ENCODE measurements at regions not wholly inside any gene's neighbourhood (a gene's known extent, or its start where the extent isn't known, plus 50 kb on each side); places are given as distances from the start of the nearest gene placed in this dataset.

DNA sequence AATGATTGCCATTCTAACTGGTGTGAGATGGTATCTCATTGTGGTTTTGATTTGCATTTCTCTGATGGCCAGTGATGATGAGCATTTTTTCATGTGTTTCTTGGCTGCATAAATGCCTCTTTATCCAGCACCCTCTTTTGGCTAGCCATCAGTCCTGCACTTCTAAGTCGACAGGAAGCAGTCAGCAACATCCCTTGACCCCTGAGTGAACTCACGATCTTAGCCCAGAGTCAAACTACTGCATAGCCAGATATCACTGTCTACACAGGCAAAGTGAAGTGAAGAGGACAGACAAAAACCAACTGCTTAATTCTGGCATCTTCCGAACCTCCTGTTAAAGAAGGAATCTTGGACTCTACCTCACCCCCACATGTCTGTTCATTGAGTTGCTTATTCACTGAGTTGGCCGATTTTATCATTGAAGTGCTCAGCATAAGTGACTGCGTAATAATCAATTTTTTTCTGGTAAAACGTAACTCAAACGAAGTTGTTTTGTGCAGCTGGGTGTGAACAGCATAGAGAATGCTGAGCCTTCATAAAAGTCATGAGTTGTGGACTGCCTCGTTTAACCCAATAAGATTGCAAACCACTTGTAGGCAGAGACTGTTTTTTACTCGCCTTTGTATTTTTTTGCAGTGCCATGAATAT lies 304.2 kb downstream of the COG6 start:
- ChIA-PET POLR2A (no interaction called here), CTCF (no interaction called here)

DNA sequence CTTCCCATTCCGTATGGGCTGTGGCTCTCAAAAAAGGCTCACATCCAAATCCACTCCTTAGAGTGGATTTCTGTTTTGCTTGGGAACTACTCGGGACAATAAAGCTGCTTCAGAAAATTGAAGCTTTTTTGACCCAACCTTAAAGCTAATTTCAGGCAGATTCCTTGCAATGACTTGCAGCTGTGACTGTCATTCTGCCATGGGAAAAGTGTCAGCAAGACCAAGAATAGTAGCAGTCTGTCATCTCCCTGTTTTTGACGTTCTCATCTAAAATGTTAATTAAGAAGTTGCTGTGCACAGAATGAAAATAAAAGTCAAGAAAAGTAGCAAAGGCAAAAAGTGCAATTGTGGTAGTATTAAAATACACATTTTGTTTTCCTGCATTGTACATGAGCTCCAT lies 304.7 kb downstream of the COG6 start:
- CTCF ChIA-PET = no interaction called here

DNA sequence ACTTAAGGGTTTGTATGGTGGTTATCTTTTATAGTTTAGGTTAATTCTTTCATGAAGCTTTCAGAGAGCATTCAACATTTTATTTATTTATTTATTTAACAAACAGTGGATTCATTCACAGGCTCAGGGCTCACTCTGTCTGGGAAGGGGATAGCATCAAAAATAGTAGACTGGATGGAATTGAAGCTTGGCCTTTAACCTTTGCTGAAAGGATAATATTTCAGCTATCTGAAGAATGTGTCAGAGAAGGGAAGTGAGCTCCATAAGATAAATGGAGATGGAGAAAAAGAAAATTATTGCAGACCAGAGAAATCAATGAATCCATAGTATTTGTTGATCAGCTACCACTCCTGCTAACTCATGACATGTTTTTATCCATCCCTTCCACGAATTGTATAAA lies 305.6 kb downstream of the COG6 start:
- ChIA-PET POLR2A (no interaction called here), CTCF (no interaction called here)

More for the DNA sequence above, 304.7 kb downstream of the COG6 start:
- POLR2A ChIA-PET = no interaction called here

DNA sequence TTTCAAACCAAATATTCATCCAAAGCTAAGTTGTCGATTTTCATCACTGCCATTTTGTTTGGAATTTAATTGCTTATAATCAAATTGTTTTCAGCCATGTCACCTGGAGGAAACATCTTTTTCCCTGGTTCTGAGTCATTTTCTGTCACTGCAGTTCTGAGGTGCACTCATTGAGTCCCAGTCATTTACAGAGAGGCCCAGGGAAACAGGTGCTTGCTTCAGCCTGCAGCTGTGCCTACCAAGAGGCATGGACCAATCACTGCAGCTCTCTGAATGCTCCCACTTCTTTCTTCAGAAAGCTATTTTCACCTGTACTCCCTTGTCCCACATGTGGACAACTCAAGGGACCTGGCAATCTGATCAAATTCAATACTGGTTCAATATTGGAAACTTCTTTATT lies 308.1 kb downstream of the COG6 start:
- CTCF ChIA-PET = interaction anchor here (0.6 kb wide), 1 partner anchor 721 kb away, joined by 4 read pairs; no protein-coding TSS in a partner anchor
- POLR2A ChIA-PET = interaction anchor here (0.6 kb wide), 1 partner anchor 573 kb away, joined by 3 read pairs; no protein-coding TSS in a partner anchor

DNA sequence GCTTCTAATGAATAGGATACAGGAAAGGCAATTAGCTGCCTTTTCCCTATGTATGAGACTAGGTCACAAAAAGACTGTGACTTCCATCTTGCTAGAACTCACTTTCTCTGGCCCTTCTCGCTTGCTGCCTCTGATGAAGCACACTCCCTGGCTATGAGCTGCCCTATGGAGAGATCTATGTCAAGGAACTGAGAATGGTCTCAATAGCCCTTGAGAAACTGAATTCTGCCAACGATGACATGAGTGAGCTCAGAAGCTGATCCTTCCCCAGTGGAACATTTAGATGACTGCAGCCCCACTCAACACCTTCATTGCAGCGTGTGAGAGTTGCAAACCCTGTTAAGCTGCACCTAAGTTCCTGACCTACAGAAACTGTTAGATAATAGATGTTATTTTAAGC lies 309.8 kb downstream of the COG6 start:
- CTCF ChIA-PET = interaction anchor here (0.9 kb wide), 1 partner anchor 23 kb away, joined by 3 read pairs; no protein-coding TSS in a partner anchor
- POLR2A ChIA-PET = no interaction called here

DNA sequence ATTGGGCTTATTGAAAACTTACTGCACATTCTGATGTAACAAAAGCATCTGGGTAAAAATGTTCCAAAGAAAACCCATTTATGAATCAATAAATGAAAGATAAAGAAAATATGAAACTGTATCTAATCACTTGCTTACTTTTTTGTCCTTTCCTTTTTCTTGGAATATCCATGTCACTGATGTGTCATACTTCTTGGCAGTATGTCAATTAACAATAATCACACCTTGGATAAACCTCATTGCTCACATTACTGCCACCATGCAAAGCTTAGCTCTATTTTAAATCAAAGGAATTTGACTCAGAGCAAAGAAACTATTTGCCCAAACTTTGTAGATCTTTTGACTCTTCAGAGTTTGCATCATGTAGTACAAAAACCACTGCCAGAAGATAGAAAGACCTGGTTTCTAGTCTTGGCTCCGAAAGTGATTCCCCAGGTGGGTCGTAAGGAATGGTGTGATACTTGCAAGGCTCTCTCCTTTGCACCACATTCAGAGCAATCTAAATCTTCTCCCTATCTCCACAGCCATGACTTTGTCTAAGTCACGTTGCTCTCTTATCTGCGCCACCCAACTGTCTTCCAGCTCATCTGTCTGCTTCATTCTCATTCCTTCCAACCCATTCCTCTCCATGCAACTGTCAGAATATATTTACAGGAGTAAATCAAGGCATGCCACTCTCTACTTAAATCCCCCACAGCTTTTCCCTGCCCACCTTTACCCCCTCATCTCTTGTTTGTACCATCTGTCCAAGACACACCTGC lies 311.9 kb downstream of the COG6 start:
- POLR2A ChIA-PET = no interaction called here
- CTCF ChIA-PET = no interaction called here

DNA sequence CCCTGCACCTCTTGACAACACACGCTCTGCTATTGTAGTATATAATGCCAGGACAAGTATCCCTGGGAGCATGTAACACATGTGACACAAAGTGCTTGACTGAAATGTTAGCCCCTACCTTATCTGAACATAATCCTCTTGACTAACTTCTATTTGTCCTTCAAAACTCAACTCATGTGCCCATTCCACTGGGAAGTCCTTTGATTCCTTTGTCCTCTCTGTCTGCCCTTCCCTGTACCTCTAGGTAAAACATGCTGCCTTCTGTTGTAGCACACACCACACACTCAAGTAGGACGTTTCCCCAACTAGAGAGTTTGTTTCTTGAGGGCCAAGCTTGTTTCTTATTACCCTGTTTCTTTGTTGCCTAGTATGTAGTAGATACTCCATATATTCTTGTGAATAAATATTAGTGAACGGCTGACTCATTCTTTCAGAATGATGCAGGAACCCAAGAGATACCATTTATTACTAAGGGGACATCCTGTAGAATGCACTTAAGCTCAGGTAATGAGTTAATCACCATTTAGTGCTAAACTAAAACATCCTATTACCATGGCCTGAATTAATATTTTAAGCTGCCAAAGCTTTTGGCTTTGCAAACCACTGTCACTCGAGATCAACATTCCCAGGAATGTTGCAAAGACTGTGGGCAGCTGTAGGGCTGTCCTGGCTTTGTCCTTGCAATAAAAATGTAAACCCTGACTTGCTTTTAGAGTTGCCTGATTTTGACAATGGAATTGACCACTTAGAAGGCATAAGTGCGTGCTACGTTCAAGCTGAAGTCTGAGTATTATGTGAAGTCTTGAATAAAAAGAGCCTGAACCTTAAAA lies 313.4 kb downstream of the COG6 start:
- CTCF ChIA-PET = no interaction called here
- POLR2A ChIA-PET = no interaction called here

DNA sequence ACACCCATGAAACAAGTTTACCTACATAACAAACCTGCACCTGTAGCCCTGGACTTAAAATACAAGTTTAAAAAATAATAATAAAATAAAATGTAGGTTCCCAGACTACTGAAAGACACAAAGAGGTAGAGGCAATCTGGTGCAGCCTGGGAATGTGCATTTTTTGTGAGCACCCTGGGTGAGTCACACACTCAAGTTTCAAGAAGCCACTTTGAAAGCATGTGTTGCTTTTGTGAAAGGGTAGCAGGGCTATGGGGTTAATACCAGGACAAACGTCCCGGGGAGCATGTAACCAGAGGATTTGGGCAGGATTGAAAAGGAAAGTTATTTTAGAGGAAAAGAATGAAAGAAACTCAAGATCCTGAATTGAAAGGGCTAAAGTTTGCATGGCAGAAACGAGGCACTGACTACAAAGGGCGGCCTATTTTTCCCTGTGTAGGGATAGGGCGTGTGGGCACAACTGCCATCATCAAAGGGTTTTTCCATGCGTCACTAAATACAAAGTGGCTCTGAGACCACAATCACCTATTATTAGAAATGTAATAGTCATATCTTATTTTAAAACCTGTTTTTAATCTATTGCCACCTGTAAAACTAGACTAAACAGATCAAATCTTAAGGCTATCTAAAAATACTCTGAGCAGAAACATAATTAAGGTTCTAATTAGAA lies 314.9 kb downstream of the COG6 start:
- CTCF ChIA-PET = no interaction called here
- POLR2A ChIA-PET = no interaction called here

DNA sequence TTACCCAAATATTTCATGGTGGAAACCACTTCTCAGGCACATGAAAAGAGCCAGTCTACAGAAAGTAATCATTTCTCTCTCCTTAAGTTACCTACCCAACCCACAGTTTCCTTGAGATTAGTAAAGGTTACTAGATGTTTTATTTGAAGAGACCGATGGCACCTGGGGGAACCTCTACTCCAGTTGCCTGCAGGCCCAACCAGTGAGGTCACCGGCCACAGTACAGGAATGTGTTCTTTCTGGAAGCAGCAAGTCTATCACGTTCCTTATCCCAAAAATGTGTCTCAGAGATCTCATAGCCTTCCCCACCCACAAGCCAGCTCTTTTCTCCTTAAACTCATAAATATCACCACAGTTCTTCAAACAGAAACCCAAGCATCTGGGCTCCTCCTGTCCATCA lies 316.1 kb downstream of the COG6 start:
- ChIA-PET POLR2A (no interaction called here), CTCF (no interaction called here)

DNA sequence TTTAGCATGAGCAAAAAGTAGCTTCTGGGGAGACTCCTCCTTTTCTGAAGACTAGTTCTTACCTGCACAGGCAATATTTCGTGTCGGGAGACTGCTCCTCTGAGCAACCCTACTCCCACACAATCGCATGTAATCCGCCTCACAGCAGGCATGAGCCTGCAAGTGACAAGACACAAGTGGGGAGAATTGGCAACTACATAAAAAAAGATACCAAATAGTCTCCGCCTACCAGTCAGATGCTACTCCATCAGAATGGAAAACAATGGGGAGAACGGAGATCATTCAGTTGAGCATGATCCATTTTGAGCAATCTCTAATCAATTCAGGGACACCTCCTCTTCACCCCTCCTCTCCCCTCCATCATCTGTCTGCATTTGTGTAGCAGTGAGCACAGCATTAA lies 321.0 kb downstream of the COG6 start:
- ChIA-PET POLR2A (no interaction called here), CTCF (no interaction called here)

DNA sequence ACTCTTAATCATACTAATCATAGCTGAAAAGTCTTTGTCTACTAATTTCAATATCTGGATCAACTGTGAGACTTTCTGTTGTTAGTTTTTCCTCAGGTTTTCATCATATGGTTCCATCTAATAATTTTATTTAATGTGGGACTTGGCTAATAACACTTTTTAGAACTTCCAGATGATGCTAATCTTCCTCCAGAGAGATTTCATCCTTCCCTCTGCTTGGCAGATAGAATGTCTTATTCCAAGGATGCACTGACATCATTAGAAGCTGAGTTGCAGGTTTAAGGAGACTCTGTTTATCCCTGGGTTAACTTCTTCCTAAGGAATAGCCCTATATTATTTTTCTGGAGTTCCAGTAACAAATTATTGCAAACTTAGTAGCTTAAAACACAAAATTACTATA lies 325.6 kb downstream of the COG6 start:
- ChIA-PET CTCF (no interaction called here), POLR2A (no interaction called here)

DNA sequence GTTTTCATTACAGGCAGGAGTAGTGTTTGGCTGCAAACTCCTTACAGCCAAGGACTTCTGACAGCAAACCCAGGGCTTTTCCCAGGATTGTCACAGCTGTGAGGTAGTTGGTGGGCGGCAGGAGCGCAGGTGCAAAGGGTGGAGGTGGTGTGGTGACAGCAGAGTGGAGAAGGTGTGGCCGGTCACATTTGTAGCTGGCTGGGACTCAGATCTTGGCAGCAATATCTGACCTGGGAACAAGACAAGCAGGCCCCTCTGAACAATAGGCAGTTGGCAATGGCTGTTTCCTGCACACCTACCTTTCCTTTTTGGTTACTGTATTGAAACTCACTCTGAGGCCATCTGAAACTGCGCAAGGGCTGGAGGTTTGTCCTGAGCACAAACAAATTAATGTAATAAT lies 327.3 kb downstream of the COG6 start:
- POLR2A ChIA-PET = no interaction called here
- CTCF ChIA-PET = no interaction called here

DNA sequence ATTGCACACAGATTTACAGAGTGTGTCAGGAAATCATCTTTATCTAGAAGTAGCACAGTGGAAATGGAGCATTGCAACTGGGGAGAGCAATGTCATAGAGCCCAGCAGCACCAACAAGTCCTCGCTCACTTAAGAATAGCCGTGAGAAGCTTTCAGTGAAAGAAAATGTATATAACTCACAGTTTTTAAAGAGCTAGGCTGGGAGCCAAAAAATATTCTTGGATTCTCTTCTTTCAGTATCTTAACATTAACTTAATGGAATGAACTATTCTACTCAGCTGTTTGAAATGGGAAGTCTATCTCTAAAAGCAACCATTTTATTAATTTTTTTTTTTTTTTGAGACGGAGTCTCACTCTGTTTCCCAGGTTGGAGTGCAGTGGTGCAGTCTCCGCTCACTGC lies 329.6 kb downstream of the COG6 start:
- CTCF ChIA-PET = interaction anchor here (1.6 kb wide), 1 partner anchor 42 kb away, joined by 3 read pairs; no protein-coding TSS in a partner anchor
- POLR2A ChIA-PET = no interaction called here

DNA sequence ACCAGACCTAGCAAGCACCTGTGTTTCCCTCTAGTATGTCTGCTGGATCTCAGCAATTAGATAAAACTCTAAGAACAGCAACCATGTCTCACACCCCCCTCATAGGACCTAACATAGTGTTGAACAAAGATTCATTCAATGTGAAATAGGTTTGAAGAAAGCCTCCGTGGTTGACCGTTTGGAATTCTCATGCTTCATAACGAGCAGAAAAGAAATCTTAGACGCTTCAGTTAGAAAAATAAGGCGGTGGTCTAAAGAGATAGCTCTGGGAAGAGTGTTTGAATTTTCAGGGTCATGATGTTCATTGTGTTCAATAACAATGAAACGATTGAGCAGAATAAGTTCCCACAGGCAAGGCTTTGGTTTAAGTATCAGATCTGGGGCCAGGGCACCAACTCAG lies 332.9 kb downstream of the COG6 start:
- CTCF ChIA-PET = no interaction called here
- POLR2A ChIA-PET = no interaction called here

DNA sequence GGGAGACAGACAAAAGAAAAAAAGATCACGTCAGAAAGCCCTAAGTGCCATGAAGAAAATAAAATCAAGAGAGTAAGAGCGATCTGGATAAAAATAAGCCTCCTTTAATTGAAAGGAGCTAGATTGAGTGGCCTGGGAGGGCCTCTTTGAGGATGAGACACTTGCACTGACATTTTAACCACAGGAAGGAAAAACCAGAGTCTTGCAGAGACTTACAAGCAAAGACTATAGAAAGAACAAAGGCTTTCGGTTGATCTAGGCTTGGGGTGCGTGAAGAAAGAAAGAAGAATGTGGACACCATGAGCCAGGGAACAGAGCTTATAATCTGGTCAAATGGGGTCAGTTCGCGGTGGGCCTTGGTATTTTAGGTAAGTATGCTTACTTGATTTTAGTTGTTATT lies 342.7 kb downstream of the COG6 start:
- ChIA-PET CTCF (no interaction called here), POLR2A (no interaction called here)

DNA sequence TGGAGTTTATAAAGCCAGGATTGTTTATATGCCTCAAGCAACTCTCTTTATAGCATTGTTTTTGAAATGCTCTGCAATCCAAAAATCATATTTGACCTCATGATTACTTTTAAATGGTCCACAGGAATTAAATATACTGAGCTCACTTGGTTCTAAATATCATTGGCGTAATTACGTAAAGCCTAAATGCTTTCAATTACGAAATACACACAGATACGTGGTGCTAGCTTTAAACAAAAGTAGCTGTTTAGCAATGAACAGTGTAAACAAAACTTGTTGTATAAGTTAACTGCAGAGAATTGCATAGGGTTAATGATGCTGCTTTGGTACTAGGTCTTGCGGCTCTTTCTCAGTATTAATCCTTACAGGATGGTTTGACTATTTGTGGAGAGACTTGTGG lies 346.6 kb downstream of the COG6 start:
- POLR2A ChIA-PET = interaction anchor here (0.6 kb wide), 1 partner anchor 248 kb away, joined by 3 read pairs; no protein-coding TSS in a partner anchor
- CTCF ChIA-PET = no interaction called here

DNA sequence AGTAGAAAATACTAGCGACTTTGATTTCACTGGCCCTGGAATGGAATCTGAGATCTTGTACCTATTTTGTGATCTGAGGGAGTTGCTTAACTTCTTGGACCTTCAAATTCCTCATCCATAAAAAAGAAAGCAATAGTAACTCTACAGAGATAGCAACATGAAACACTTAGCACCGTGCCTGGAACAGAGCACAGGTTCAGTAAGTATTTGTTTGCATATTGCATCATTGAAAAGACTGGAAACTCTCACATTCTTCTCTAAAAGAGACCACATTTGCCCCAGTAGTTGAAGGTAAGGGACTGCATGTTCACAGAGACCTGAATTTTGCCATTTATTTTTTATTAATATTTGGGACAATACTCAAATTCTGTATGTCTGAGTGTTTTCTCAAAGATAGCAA lies 358.1 kb downstream of the COG6 start:
- ChIA-PET POLR2A (no interaction called here), CTCF (no interaction called here)

DNA sequence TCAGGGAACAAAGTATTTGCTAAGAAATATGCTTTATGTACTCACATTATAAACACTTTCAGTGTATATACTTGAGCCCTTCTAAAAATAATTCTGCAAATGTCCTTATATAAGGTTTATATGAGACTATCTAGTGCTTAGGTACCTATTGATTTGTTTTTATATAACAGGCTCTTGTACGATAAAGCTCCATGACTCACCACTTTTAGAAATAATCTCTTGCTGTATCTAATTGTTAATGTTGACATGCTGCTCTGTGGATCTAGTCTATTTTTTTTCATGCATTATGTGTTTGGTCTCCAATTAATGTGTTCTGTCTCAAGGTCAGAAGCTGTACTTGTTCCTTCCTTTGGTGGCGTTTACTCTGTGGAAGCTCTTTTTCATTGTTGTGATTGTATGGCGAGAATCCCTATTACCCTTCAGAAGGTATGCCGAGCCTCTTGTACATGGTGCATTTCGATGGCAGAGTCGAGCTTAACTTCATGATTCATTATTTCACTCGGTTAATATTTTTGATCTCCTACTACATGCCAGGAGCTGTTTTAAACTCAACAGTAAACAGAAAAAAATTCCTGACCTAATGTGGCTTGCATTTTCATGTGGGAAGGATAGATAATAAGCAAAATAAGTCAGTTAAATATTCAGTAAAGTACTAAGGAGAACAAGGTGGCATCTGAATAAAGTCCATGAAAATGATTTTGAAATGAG lies 361.6 kb downstream of the COG6 start:
- ChIA-PET CTCF (no interaction called here), POLR2A (no interaction called here)

DNA sequence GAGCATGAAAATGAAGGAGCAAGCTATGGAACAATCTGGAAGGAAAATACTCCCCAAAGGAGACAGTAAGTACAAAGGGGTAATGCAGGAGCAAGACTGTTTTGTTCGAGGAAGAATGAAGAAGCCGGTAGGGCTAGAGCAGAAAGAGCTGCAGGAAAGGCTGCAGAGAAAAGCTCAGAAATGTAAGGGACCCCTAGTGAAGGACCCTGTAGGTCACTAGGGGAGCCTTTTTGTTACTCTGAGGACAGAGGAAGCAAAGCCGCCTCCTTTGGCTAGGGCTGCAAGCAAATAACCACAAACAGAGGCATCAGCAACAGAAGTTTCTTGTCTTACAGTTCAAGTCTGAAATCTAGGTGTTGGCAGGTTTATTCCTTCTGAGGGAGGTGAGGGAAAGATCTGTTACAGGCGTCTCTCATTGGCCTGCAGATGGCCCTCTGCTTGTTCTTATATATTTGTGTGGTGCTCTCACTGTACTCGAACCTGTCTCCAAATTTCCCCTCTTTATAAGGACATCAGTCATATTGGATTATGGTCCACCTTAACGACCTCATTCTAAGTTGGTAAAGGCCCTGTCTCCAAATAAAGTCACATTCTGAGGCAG lies 362.3 kb downstream of the COG6 start:
- ChIA-PET CTCF (no interaction called here), POLR2A (no interaction called here)
